ENCODE measurements at regions not wholly inside any gene's neighbourhood (a gene's known extent, or its start where the extent isn't known, plus 50 kb on each side); places are given as distances from the start of the nearest gene placed in this dataset.
"Not testable (repeated sequence)": the region's sequence is repeated elsewhere in the genome, so short reads cannot be mapped to it uniquely, and the experiment has no call there.

DNA sequence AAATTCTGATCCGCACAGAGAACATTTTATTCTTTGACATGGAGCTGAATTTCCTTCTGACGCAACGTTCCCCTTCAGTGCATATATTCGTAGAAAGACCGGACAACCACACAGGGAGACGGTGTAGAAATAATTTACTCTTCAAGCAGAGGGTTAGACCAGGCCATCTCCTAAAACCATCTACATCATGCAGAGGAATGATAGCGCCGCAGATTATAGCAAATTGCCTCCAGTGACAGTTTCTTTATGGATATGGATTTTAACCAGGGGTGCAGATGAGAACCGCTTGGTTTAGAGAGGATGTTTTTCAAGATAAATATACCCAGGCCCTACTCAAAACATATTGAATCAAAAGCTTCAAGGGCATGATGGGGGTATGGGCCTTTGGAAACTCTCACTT lies 759.3 kb upstream of the AUTS2 start:
- Histone ChIP-seq H3K9me3 (ENCODE audit: control insufficient read depth in 2 of 3, insufficient read depth in 1 of 3, low read length in 3 of 3) (no peaks in the 10 kb centered on the region), H3K36me3 (ENCODE audit: control insufficient read depth in 2 of 3, insufficient read depth in 3 of 3, low read length in 3 of 3) (no peaks in the 10 kb centered on the region), H3K4me1 (ENCODE audit: control insufficient read depth in 2 of 3, insufficient read depth in 2 of 3, low read depth in 1 of 3, low read length in 3 of 3) (no peaks in the 10 kb centered on the region), H3K4me3 (ENCODE audit: low read length in 3 of 3) (no peak overlapping the region), H3K9ac (ENCODE audit: low read length in 3 of 3) (no peak overlapping the region), H3K27ac (ENCODE audit: low read depth in 2 of 2, low read length in 2 of 2) (no peak overlapping the region), H3K27me3 (ENCODE audit: control insufficient read depth, insufficient read depth, low read length) (no peaks in the 10 kb centered on the region)
- no peak for DNase-seq
- TF ChIP-seq, protein P1, sequence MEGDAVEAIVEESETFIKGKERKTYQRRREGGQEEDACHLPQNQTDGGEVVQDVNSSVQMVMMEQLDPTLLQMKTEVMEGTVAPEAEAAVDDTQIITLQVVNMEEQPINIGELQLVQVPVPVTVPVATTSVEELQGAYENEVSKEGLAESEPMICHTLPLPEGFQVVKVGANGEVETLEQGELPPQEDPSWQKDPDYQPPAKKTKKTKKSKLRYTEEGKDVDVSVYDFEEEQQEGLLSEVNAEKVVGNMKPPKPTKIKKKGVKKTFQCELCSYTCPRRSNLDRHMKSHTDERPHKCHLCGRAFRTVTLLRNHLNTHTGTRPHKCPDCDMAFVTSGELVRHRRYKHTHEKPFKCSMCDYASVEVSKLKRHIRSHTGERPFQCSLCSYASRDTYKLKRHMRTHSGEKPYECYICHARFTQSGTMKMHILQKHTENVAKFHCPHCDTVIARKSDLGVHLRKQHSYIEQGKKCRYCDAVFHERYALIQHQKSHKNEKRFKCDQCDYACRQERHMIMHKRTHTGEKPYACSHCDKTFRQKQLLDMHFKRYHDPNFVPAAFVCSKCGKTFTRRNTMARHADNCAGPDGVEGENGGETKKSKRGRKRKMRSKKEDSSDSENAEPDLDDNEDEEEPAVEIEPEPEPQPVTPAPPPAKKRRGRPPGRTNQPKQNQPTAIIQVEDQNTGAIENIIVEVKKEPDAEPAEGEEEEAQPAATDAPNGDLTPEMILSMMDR (IDR thresholded peaks at IDR 0.05; ENCODE audit: borderline replicate concordance, extremely low read depth, insufficient read depth) = no peak
- no peak for FAIRE-seq
- intact Hi-C loops (cut with DNase I) = no loop called here

DNA sequence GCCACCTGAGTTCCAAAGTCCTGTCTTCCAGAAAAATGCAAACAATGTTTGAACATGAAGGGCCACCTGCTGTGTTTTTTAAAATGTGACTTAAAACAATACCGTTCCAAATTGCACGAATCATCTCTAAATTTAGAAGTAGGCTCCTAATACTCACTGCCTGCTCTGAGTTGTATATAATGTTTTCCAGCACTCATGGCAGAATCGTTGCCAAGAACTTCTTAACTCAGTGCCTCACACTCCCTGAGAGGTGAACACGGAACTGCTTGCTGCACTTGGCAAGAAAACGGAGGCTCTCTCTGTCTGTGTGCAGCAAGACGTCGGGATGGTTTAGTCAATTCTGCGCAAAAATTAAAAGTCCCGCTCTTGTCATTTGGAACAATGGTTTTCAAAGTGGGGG lies 757.3 kb upstream of the AUTS2 start:
- FAIRE-seq = no peak

DNA sequence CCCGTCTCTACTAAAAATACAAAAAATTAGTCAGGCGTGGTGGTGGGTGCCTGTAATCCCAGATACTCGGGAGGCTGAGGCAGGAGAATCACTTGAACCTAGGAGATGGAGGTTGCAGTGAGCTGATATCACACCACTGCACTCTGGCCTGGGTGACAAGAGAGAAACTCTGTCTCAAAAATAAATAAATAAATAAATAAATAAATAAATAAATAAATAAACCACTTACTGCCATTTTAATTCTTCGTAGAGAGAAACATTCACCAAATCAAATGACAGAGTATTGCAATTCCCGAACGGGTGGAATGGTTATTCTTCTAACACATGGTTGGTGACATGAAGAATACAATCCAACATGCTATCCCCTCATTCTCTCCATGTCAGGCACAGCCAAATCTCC lies 754.3 kb upstream of the AUTS2 start:
- H3K9me3 ChIP-seq (ENCODE audit: control insufficient read depth in 2 of 3, insufficient read depth in 1 of 3, low read length in 3 of 3); H3K4me1 ChIP-seq (ENCODE audit: control insufficient read depth in 2 of 3, insufficient read depth in 2 of 3, low read depth in 1 of 3, low read length in 3 of 3); H3K4me3 ChIP-seq (ENCODE audit: low read length in 3 of 3); H3K27ac ChIP-seq (ENCODE audit: low read depth in 2 of 2, low read length in 2 of 2); H3K36me3 ChIP-seq (ENCODE audit: control insufficient read depth in 2 of 3, insufficient read depth in 3 of 3, low read length in 3 of 3); FAIRE-seq; H3K9ac ChIP-seq (ENCODE audit: low read length in 3 of 3); H3K27me3 ChIP-seq (ENCODE audit: control insufficient read depth, insufficient read depth, low read length); DNase-seq; intact Hi-C loops (cut with DNase I): not testable (repeated sequence)

More for the DNA sequence above, 757.3 kb upstream of the AUTS2 start:
- intact Hi-C loops (cut with DNase I) = no loop called here
- TF ChIP-seq, protein P1 (IDR thresholded peaks at IDR 0.05; ENCODE audit: borderline replicate concordance, extremely low read depth, insufficient read depth) = no peak
- H3K4me3 ChIP-seq (ENCODE audit: low read length in 3 of 3) = no peak overlapping the region
- H3K27ac ChIP-seq (ENCODE audit: low read depth in 2 of 2, low read length in 2 of 2) = no peak overlapping the region
- no peak overlapping the region for H3K9ac ChIP-seq (ENCODE audit: low read length in 3 of 3)
- H3K36me3 ChIP-seq (ENCODE audit: control insufficient read depth in 2 of 3, insufficient read depth in 3 of 3, low read length in 3 of 3) = no peaks in the 10 kb centered on the region
- no peaks in the 10 kb centered on the region for H3K9me3 ChIP-seq (ENCODE audit: control insufficient read depth in 2 of 3, insufficient read depth in 1 of 3, low read length in 3 of 3)
- no peaks in the 10 kb centered on the region for H3K4me1 ChIP-seq (ENCODE audit: control insufficient read depth in 2 of 3, insufficient read depth in 2 of 3, low read depth in 1 of 3, low read length in 3 of 3)
- H3K27me3 ChIP-seq (ENCODE audit: control insufficient read depth, insufficient read depth, low read length) = no peaks in the 10 kb centered on the region
- peak in 1 of 5 donors; percentile 20 for DNase-seq

DNA sequence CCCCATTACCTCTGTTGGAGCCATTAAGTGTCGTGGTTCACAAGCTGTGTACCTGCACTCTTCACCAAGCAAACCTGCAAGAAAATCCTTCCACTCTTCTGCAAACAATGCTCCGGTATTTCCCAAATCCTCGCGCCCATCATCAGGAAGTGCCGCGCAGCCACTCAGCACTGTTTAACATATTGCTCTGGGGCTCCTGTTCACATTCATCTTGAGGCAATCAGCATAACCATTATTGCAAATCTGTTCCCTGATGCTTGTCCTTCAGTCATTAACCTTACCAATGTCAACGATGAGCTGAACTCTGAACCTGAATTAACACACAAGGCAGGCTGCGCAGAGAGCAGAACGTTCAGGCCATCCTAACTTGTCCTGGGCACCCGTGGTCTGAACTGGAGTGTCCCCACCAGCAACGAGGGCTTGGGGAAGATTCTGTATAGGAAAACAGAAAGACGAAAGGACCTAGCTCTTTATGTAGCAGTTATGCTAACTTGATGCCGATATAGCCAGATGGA lies 751.4 kb upstream of the AUTS2 start:
- H3K4me1 ChIP-seq (ENCODE audit: control insufficient read depth in 2 of 3, insufficient read depth in 2 of 3, low read depth in 1 of 3, low read length in 3 of 3) = no peaks in the 10 kb centered on the region

More for the DNA sequence above, 751.4 kb upstream of the AUTS2 start:
- no peaks in the 10 kb centered on the region for H3K9me3 ChIP-seq (ENCODE audit: control insufficient read depth in 2 of 3, insufficient read depth in 1 of 3, low read length in 3 of 3)
- DNase-seq (no peak), FAIRE-seq (no peak)
- H3K9ac ChIP-seq (ENCODE audit: low read length in 3 of 3) = no peak overlapping the region
- no peaks in the 10 kb centered on the region for H3K36me3 ChIP-seq (ENCODE audit: control insufficient read depth in 2 of 3, insufficient read depth in 3 of 3, low read length in 3 of 3)
- no peaks in the 10 kb centered on the region for H3K27me3 ChIP-seq (ENCODE audit: control insufficient read depth, insufficient read depth, low read length)
- TF ChIP-seq, protein P1 (IDR thresholded peaks at IDR 0.05; ENCODE audit: borderline replicate concordance, extremely low read depth, insufficient read depth) = no peak
- intact Hi-C loops (cut with DNase I) = no loop called here
- H3K4me3 ChIP-seq (ENCODE audit: low read length in 3 of 3) = no peak overlapping the region
- no peak overlapping the region for H3K27ac ChIP-seq (ENCODE audit: low read depth in 2 of 2, low read length in 2 of 2)

Measured in kidney (tissue), 13 donors.